Activated CD8-positive, alpha-beta memory T cell treated with anti-CD3 and anti-CD28 coated beads, Interleukin-2, amount 50 U/mL, for 4 hours (primary cell): ENCODE measurements at regions not wholly inside any gene's neighbourhood (a gene's known extent, or its start where the extent isn't known, plus 50 kb on each side); places are given as distances from the start of the nearest gene placed in this dataset.

Experiments
- DNase-seq: peaks from one replicate; pipeline ENCODE4 v3.0.0-alpha.2; 2020

DNA sequence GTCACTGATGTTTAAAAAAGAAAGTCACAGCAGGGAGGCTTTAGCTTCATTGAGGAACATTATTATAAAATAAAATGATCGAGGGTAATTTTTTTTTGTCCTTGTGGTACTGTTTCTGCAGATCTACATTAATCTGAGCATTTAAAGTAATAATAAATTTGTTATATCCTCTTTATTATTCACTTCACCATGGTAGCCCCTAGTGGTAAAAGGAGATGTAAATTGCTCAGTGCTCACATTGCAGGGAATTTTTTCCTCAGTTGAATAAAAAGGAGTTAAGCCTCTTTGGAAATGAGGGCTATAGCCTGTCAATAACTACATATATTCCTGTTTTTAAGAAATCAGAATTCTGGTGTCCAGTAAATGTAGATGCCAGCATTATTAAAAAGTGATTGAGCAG, 99.7 kb upstream of the VPREB1 start:
- DNase-seq, result no peak

DNA sequence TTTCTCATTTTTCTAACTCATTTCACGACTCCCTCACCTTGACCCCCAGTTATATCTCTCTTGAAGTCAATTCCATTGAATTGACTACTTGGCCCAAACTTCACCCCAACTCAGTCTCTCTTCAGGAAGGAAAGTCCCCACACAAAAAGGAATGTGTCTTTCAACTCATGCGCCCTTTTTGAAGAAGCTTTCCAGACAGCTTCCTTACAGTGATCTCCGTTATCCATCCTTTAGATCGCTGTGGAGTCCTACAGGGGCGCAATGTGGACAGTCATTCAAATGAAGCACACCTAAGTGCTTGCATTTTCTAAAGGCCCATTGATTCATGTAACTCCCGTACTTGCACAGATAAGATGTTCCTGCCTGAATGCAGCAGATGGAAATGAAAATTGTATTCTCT, 101.1 kb upstream of the VPREB1 start:
- DNase-seq, result no peak

DNA sequence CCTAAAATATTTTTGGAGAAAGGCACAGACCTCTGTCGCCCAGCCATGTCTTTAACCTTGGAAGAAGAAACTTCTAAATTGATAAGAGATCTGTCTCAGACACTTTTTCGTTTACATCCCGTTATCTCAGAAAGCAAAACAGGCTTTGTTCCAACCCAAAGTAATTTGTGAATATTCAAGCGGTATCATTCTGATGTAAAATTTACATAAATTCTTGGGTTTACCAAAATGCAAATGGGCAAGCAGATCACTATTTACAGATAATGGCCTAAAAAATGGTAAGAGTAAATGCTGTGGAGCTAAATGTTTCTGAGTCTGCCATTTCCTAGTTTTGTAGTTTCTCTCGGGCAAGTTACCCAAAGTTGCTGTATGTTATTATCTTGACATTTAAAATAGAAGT, 101.9 kb upstream of the VPREB1 start:
- DNase-seq, result no peak

DNA sequence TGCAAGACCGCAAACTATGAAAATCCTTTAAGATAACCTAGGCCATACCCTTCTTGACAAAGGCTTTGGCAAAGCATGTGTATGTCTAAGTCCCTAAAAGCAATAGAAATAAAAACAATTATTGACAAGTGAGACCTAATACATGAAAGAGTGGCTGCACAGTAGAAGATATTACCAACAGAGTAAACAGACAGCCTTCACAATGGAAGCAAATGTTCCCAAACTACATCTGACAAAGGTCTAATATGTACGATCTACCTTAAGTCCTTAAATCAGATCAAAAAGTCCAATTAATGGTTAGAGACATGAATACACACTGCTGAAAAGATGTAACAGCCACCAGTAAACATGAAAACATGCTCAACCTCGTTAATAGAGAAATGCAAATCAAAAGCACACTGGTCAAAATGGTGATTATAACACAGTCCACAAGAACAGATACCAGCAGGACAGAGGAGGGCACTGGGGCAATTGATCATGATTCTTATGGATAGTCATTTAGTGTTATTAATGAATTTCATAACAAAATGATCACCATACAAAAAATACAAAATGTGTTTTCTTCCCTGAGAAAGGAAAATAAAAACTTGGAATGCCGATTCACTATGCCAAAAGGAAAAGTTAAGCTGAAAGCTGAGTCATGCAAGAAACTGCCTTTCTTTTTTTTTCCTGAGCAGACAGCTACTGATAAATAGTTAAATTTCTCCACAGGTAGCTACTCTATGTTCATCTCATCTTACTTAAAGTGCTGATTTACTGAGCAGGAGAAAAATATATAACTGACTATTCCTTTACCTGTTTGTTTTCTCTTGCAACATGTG, 102.6 kb upstream of the VPREB1 start:
- no peak for DNase-seq

DNA sequence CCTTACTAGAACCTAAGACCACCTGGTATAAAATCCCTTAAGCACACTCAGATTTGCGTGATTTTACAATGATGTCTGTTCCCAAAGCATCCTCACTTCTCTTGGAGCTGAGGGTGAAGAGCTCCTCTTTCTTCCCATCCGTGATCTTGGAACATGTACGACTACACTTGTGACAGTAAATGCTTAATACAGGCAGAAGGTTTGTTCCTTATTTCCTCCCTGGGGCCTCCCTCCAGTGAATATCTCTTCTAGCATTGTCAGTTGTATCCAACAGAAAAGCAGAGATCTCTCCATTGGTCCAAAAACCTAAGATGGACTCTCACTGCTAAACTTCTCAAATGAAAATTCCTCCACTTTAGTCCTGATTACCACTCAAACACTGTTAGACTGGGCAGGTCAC, 103.6 kb upstream of the VPREB1 start:
- DNase-seq, result no peak

DNA sequence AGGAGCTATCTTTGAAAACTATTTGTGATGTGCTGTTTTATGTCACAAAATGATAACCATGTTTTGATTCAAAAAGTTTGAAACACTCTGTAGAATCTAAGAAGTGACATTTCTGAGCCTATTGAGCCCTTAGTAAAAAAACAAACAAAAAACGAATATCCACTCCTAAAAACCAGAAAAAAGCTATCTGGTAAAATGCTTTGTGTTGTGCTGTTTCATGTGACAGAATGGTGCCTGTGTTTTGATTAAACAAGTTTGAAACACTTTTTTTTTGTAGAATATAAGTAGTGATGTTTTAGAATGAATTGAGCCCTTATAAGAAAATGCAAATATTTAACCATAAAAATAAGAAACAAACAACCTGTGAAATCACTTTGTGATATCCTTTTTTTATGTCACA, 105.2 kb upstream of the VPREB1 start:
- no peak for DNase-seq

DNA sequence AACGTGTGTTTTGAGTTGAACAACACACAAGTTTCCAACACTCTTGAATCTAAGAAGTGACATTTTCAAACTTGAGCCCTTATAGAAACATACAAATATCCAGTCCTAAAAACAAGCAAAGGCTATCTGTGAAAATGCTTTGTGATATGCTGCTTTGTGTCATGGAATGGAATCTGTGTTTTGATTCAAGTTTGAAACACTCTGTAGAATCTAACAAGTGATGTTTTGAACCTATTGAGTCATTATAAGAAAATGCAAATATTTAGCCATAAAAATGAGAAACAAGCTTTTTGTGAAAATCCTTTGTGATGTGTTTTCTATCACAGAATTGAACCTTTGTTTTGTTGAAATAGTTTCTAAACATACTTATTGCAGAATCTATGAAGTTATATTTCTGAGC, 105.7 kb upstream of the VPREB1 start:
- no peak for DNase-seq

DNA sequence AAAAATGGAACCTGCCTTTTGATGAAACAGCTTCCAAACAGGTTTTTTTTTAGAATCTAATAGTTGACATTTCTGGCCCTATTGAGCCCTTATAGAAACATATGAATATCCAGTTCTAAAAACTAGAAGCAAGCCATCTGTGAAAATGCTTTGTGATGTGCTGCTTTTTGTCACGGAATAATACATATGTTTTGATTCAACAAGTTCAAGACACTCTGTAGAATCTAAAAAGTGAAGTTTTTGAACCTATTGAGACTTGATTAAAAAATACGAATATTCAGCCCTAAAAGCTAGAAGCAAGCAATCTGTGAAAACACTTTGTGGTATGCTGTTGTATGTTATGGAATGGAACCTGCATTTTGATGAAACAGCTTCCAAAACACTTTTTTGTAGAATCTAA, 106.7 kb upstream of the VPREB1 start:
- no peak for DNase-seq

DNA sequence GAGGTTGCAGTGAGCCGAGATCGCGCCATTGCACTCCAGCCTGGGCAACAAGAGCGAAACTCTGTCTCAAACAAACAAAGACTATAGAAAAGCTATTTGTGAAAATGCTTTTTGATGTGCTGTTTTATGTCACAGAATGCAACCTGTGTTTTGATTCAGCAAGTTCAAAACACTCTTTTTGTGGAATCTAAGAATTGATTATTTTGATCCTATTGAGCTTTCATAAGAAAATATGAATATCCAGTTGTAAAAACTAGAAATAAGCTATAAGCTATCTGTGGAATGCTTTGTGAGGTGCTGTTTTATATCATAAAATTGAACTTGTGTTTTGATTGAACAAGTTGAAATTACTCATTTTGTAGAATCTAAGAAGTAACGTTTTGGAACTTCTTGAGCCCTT, 110.7 kb upstream of the VPREB1 start:
- DNase-seq, result no peak

DNA sequence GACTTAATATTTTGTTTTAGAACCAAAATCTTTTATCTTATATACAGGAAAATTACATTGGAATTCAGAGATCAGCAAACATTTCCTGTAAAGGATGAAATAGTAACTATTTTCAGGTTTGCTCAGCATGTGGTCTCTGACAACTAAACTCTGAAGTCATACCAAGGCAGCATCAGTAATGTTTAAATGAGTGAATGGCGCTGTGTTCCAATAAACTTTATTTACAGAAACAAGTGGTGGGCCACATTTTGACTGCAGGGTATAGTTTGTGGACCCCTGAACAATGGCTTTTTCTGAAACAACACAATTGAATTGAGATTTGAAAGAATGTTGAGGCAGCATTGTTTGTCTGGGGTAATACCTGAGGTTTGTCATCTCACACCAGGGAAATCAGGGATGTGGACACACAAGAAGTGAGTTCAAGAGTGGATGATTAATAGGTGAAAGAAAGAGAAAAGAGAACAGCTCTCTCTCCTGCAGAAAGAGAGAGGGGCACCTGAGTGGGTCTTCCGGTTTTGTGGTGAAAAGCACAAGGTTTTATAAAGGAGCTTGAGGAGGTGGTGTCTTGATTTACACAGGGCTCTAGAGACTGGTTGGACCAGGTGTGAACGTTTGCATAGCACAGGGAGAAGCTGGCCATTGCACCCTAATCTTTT, 113.5 kb upstream of the VPREB1 start:
- DNase-seq, result no peak

DNA sequence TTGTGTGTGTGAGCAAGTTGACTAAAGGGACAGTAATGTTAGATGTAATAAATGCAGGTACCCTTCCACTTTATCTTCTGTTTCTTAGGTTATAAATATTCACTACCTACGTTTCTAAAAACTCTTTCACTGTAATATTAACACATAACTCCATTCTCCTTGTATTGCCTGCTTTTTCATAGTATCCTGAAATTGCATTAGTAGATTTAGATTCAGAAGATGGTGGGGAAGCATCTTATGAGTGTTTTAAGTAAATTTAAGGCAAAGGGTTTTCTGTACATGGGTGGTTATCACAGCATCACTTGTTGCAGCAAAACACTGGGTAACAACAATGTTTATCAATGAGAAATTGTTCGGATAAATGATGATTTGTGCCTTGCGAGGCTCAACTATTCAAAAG, 115.2 kb upstream of the VPREB1 start:
- no peak for DNase-seq

DNA sequence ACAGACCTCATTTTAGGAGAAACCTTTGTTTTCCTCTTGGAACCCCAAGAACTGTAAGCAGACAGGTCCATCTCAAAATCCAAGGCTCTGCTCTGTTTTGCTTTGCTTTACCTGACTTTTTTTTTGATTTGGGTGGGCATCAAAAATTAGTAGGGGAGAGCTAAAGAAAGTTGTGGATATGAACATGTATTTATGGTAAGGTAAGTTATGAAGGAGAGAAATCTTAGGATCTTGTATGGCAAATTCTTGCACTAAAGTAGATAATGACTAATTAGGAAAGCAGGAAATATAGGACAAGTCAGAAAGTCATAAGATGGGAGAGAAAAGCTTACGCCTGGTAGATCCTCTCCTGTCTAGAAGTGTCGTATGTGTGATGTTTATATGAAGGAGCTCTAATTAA, 116.1 kb upstream of the VPREB1 start:
- no peak for DNase-seq

DNA sequence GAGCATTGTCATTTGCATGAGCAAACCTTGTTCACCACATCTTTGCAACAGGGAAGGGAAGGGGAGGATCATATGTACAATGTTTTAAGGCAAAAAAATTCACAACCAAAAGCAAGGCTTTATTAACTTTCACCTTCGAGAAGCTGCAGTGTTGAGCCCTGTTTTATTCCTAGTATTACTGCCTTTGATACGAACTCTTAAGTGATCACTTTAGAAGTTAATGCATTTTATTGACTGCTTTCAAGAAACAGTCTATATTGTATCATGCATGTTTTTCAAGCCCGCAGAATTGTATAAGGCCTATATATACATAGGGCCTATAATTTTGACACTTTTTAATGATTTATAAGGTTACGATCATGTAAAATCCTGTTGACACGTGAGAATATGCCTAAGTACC, 117.5 kb upstream of the VPREB1 start:
- DNase-seq, result no peak

DNA sequence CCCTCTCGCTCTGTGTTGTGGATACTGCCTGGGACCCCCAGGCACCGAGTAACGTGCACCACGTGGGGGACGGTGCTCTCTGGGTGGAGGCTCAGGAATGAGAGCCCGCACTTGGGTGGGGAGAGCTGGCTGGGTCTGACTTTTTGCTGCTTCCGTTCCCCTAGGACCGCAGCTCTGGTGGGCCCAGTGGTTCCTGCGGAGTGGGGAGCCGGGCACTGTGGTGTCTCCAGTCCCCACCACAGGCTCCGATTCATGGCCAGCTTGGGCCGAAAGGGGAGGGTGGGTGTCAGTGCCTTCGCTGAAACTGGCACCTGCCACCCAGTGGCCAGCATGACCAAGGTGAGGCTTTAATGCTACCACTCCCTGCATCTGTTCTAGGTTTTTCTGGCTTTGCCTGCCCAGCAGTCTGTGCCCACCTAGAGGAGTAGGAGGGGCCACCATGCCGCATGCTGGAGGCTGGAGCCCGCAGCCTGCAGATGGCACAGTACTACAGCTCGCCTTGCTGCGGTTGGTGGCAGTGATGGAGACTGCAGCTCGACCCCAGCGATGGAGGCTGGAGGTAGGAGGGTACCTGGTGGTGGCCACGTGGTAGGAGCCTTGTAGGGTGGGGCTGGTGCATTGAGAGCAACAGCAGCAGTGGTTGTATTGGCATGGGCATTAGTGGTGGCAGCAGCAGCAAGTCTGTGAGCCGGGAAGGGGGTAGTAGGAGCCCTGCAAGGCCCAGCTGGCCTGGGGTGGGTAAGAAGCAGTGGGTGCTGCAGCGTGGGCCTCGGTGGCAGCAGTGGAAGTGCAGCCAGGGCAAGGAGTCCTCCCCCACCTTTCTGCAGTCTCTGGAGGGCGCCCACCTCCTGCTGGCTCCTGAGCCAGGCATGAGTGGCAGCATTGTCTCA, 118.8 kb upstream of the VPREB1 start:
- no peak for DNase-seq

DNA sequence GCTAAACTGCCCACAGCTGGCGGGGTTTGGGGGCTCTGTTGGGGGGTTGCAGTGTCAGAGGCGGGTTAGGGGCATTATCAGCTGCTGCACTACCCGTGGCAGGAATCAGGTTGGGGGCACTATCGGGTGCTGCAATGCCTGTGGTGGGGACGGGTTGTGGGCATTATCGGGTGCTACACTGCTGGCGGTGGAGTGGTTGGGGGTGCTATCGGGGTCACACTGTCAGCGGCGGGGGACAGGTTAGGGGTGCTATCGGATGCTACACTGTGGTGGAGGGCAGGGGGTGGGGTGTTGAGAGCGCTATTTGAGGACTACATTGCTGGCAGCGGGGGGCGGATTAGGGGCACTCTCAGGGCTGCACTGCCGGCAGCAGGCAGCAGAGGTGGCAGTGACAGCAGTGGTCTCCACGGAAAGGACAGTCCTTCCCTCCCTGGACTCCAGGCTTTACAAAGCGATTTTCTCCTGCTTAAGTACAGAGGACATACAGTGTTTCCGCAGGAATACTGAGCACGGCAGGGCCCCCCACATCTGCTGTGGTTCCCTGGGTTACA, 119.5 kb upstream of the VPREB1 start:
- DNase-seq, result no peak

DNA sequence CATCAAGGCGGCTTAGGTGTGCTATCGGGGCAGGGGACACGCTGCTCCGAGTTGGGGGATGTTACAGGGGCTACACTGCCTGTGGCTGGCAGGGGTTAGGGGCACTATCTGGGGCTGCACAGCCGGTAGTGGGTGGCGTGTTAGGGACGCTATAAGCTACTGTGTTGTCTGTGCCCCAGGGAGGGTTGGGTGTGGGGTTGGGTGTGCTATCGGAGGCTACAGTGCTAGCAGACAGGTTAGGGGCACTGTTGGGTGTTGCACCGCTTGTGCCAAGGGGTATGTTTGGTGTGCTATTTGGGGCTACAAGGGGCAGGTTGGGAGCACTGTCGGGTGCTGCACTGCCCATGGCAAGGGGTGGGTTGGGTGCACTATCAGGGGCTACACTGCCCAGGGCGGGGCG, 120.2 kb upstream of the VPREB1 start:
- no peak for DNase-seq

DNA sequence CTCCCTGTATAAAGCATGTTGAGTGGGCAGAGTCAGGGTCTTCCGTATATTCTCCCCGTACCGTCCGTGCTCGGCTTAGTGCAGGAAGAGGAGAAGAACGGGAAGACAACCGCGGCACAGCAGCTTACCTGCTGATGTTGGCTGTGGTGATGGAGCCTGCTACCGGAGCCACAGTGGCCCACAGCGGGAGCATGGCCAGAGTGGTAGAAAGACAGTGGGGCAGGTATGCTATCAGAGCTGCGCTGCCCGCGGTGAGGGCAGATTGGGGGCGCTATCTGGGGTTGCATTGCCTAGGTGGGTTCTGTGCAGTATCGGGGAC, 120.7 kb upstream of the VPREB1 start:
- DNase-seq, result no peak

DNA sequence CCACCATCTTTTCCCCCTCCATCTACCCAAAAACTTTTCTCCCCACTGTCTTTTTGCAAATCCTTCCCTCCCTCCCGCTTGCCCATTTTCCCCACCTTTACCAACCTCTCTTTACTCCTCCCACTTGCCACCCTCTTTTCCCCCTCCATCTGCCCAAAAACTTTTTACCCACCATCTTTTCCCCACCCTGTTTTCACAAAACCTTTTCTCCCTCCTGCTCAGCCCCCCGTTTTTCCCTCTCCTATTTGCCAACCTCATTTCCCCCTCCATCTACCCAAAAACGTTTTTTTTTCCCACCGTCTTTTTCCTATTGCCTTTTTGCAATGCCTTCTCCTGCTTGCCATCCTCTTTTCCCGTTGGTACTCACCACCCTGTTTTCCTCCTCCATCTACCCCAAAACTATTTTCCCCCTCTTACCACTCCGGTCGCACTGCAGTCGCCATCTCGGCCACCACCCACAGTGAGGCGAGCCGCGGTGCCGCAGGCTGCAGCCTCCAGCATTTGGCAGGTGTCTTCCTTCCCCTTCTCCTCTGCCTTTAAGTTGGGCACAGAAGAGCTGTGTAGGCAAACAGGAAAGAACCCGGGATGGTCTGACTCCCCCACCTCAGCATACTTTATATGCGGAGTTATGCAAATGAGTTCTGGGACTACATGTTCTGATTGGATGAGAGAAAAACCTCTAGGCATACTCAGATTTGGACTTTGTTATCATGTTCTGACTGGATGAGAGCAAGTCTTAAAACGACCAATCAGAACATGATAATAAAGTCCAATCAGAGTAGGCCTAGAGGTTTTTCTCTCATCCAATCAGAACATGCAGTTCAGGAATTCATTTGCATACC, 121.2 kb upstream of the VPREB1 start:
- DNase-seq, result no peak

DNA sequence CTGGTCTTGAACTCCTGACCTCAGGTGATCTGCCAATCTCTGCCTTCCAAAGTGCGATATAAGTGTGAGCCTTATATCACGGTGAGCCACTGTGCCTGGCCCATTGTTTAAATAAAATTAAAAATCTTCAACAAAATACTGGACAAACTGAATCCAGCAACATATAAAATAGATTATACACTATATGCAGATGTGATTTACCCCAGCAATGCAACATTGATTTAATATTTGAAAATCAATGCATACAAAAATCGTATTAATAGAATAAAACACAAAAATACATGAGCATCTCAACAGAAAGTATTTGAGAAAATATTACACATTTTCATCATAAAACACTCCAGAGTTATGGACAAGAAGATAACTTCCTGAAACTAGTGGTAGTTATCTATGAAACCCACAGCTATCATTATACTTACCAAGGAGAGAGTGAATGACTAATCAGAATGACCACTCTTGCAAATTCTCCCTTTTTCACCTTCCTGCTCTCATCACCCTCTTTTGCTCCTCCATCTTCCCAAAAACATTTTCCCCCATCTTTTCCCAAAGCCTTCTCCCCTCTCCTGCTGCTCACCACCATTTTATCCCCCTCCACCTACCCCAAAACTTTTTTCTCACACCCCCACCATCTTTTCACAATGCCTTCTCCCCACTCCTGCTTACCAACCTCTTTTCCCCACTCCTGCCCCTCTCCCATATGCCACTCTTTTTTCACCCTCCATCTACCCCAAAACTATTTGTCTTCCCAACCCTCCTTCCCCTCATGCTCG, 122.1 kb upstream of the VPREB1 start:
- no peak for DNase-seq

DNA sequence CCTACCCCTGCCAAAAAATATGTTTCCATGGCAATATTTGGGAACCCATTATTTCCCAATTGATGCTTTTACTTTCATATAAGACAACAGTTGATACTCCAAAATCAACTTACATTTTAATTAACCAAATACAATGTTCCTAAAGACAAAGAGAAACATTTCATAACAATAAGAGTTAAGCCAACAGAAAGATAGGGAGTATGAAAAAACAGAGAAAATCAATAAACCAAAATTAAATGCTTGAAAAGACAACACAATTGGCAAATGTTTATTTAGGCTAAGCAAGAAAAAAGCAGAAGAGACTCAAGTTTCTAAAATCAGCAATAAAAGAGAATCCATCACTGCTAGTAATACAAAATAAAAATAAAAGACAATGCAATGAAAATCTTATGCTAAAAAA, 123.1 kb upstream of the VPREB1 start:
- no peak for DNase-seq

DNA sequence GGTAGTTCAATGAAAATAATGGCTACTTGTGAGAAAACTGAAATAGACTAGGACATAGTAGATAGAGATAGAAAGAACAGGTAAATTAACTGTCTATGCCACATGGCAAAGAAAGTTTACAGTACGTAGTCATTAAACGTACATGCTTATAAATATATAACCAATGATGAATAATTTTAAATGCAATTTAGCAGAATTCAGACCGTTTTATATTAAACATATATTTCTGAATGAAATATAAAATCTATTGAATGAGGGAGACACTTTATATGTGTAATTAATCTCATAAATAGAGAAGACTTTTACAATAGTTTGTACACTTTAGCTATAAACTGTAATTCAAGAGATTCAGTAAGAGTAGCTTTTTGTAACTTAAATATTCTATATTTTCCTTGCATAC, 124.4 kb upstream of the VPREB1 start:
- DNase-seq, result no peak

DNA sequence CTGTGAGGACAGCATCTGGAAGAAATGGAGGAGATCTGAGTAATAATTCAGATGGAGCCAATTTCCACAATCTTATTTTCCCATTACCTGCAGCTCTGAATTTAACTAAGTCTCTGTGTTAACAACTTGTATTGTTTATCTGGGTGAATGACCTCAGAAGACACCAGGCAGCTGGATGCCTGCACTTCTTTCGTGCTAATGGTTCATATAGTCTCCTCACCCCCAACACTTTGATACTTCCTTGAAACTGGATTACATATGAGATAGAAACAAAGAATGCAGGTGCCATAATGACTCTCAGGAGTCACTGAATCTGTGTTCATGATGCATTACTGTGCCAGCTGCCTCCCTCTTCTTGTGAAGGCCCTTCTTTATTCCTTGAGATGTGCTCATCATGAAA, 125.6 kb upstream of the VPREB1 start:
- DNase-seq, result no peak
